ENCODE measurements at regions not wholly inside any gene's neighbourhood (a gene's known extent, or its start where the extent isn't known, plus 50 kb on each side); places are given as distances from the start of the nearest gene placed in this dataset.

GRCh38 chr13:76778853-76779252 lies 107.4 kb downstream of the KCTD12 start:
- Histone ChIP-seq H3K27me3 (ENCODE audit: insufficient read depth, poor library complexity, severe bottlenecking) (no peaks in the 10 kb centered on the region), H3K27ac (replicated peaks) (no peak overlapping the region), H3K4me3 (replicated peaks; ENCODE audit: insufficient read depth, low read length) (no peak overlapping the region)
- no peak for DNase-seq (ENCODE audit: low read depth in 1 of 2, low spot score in 1 of 2)
- no peak for TF ChIP-seq REST (IDR thresholded peaks at IDR 0.05; ENCODE audit: insufficient replicate concordance, low read depth)
- TF ChIP-seq CTCF (IDR thresholded peaks at IDR 0.05; ENCODE audit: insufficient read depth, low read length), result no peak
- TF ChIP-seq GABPA (IDR thresholded peaks at IDR 0.05; ENCODE audit: low read depth), result no peak
- no peak for TF ChIP-seq POLR2AphosphoS5 (IDR thresholded peaks at IDR 0.05; ENCODE audit: low read depth)
- no peak for TF ChIP-seq SPI1 (IDR thresholded peaks at IDR 0.05; ENCODE audit: borderline replicate concordance, low read depth)

GRCh38 chr13:76777096-76777495 lies 109.1 kb downstream of the KCTD12 start:
- DNase-seq (ENCODE audit: low read depth in 1 of 2, low spot score in 1 of 2), result no peak
- Histone ChIP-seq H3K27me3 (ENCODE audit: insufficient read depth, poor library complexity, severe bottlenecking) (no peaks in the 10 kb centered on the region), H3K4me3 (replicated peaks; ENCODE audit: insufficient read depth, low read length) (no peak overlapping the region), H3K27ac (replicated peaks) (no peak overlapping the region)
- no peak for TF ChIP-seq GABPA (IDR thresholded peaks at IDR 0.05; ENCODE audit: low read depth)
- TF ChIP-seq REST (IDR thresholded peaks at IDR 0.05; ENCODE audit: insufficient replicate concordance, low read depth), result no peak
- no peak for TF ChIP-seq SPI1 (IDR thresholded peaks at IDR 0.05; ENCODE audit: borderline replicate concordance, low read depth)
- no peak for TF ChIP-seq CTCF (IDR thresholded peaks at IDR 0.05; ENCODE audit: insufficient read depth, low read length)
- TF ChIP-seq POLR2AphosphoS5 (IDR thresholded peaks at IDR 0.05; ENCODE audit: low read depth), result no peak

- H3K27me3 ChIP-seq (ENCODE audit: insufficient read depth, poor library complexity, severe bottlenecking), result no peaks in the 10 kb centered on the region
- no peak overlapping the region for H3K4me3 ChIP-seq (replicated peaks; ENCODE audit: insufficient read depth, low read length)
- H3K27ac ChIP-seq (replicated peaks), result no peak overlapping the region
- no peak for DNase-seq (ENCODE audit: low read depth in 1 of 2, low spot score in 1 of 2)
- no peak for TF ChIP-seq SPI1 (IDR thresholded peaks at IDR 0.05; ENCODE audit: borderline replicate concordance, low read depth)
- TF ChIP-seq CTCF (IDR thresholded peaks at IDR 0.05; ENCODE audit: insufficient read depth, low read length), result no peak
Observed at GRCh38 chr13:76775088-76775740, 111.0 kb downstream of the KCTD12 start.
